Astrocyte (in vitro differentiated cells and primary cell): ENCODE measurements at regions not wholly inside any gene's neighbourhood (a gene's known extent, or its start where the extent isn't known, plus 50 kb on each side); places are given as distances from the start of the nearest gene placed in this dataset.

Experiments
- DNase-seq: peaks from one replicate; pipeline ENCODE4 v3.0.0-alpha.2; 2010; ENCODE audit warnings: low read depth
- FAIRE-seq: peaks from 2 replicates; lab custom pipeline; 2011; peaks lifted over from hg19 to GRCh38; lab: Jason Lieb, UNC
- H2AFZ ChIP-seq: 2 replicates; pipeline ENCODE4 v1.6.0; 2012; ENCODE audit warnings: low read depth, low read length, inconsistent platforms
- H3K27ac ChIP-seq: 2 replicates; pipeline ENCODE4 v1.5.1; 2011; ENCODE audit warnings: low read depth, low read length, inconsistent platforms
- H3K27me3 ChIP-seq: 2 replicates; pipeline ENCODE4 v1.6.0; 2011; ENCODE audit warnings: low read length, inconsistent platforms; ENCODE audit not compliant: insufficient read depth
- H3K36me3 ChIP-seq: 2 replicates; pipeline ENCODE4 v1.5.1; 2011; ENCODE audit warnings: low read length, inconsistent platforms; ENCODE audit not compliant: insufficient read depth
- H3K4me1 ChIP-seq: 2 replicates; pipeline ENCODE4 v1.5.1; 2011; ENCODE audit warnings: low read length, inconsistent platforms; ENCODE audit not compliant: insufficient read depth
- H3K4me2 ChIP-seq: 2 replicates; pipeline ENCODE4 v1.6.0; 2012; ENCODE audit warnings: low read length, inconsistent platforms
- H3K4me3 ChIP-seq: 2 replicates; pipeline ENCODE4 v1.5.1; 2011; ENCODE audit warnings: low read depth, mild to moderate bottlenecking, low read length, inconsistent platforms; ENCODE audit not compliant: insufficient read depth
- H3K79me2 ChIP-seq: 2 replicates; pipeline ENCODE4 v1.6.0; 2012; ENCODE audit warnings: mild to moderate bottlenecking, low read length, inconsistent platforms; ENCODE audit not compliant: insufficient read depth
- H3K9ac ChIP-seq: 2 replicates; pipeline ENCODE4 v1.6.0; 2012; ENCODE audit warnings: mild to moderate bottlenecking, low read length, inconsistent platforms
- H3K9me3 ChIP-seq: 2 replicates; pipeline ENCODE4 v1.5.1; 2012; ENCODE audit warnings: low read depth, mild to moderate bottlenecking, low read length, inconsistent platforms; ENCODE audit not compliant: insufficient read depth
- H4K20me1 ChIP-seq: 2 replicates; pipeline ENCODE4 v1.6.0; 2012; ENCODE audit warnings: low read length, inconsistent platforms; ENCODE audit not compliant: insufficient read depth
- H3K27ac Mint-ChIP-seq: one replicate; pipeline ENCODE4 v1.8.0; 2021; ENCODE audit warnings: mild to moderate bottlenecking, mixed read lengths; ENCODE audit not compliant: unreplicated experiment
- H3K27me3 Mint-ChIP-seq: one replicate; pipeline ENCODE4 v1.8.0; 2021; ENCODE audit warnings: low read depth, mixed read lengths; ENCODE audit not compliant: unreplicated experiment
- H3K36me3 Mint-ChIP-seq: one replicate; pipeline ENCODE4 v1.8.0; 2021; ENCODE audit warnings: low read depth, mixed read lengths; ENCODE audit not compliant: unreplicated experiment
- H3K4me1 Mint-ChIP-seq: one replicate; pipeline ENCODE4 v1.8.0; 2021; ENCODE audit warnings: low read depth, mixed read lengths; ENCODE audit not compliant: unreplicated experiment
- H3K4me3 Mint-ChIP-seq: one replicate; pipeline ENCODE4 v1.8.0; 2021; ENCODE audit warnings: mild to moderate bottlenecking, moderate library complexity, mixed read lengths; ENCODE audit not compliant: unreplicated experiment
- H3K9me3 Mint-ChIP-seq: one replicate; pipeline ENCODE4 v1.8.0; 2021; ENCODE audit warnings: mild to moderate bottlenecking, mixed read lengths; ENCODE audit not compliant: unreplicated experiment
- CTCF ChIP-seq: IDR thresholded peaks from 2 replicates; pipeline ENCODE4 v1.5.1; 2011; ENCODE audit warnings: low read depth, mild to moderate bottlenecking, inconsistent platforms, low read length, moderate library complexity; ENCODE audit not compliant: insufficient read depth
- EZH2 ChIP-seq: IDR thresholded peaks from 2 replicates; pipeline ENCODE4 v1.6.1; 2012; ENCODE audit warnings: mild to moderate bottlenecking, low read length, inconsistent platforms; ENCODE audit not compliant: insufficient read depth

GRCh38 chr4:41446981-41447725, 90.8 kb upstream of the LIMCH1 start:
- TF ChIP-seq EZH2 = no peak
- TF ChIP-seq CTCF = no peak
- Histone ChIP-seq H3K27ac (no peak overlapping the region), H4K20me1 (no peaks in the 10 kb centered on the region), H3K79me2 (no peaks in the 10 kb centered on the region), H3K36me3 (no peaks in the 10 kb centered on the region), H3K4me1 (no peaks in the 10 kb centered on the region), H2AFZ (no peak overlapping the region), H3K27me3 (no peaks in the 10 kb centered on the region), H3K9ac (no peak overlapping the region), H3K4me3 (no peak overlapping the region), H3K9me3 (no peaks in the 10 kb centered on the region), H3K4me2 (no peak overlapping the region)
- H3K4me3 Mint-ChIP-seq = no peak overlapping the region
- peaks cover 5% of the 10 kb centered on the region for H3K4me1 Mint-ChIP-seq
- FAIRE-seq = no peak
- no peak for DNase-seq
- no peak overlapping the region for H3K27ac Mint-ChIP-seq
- H3K27me3 Mint-ChIP-seq = no peaks in the 10 kb centered on the region
- H3K9me3 Mint-ChIP-seq = no peaks in the 10 kb centered on the region
- no peaks in the 10 kb centered on the region for H3K36me3 Mint-ChIP-seq

- Mint-ChIP-seq H3K9me3 (no peaks in the 10 kb centered on the region), H3K27me3 (peaks cover 4% of the 10 kb centered on the region), H3K36me3 (peaks cover 1% of the 10 kb centered on the region), H3K27ac (no peak overlapping the region), H3K4me3 (no peak overlapping the region), H3K4me1 (peaks cover 6% of the 10 kb centered on the region)
- Histone ChIP-seq H3K4me3 (no peak overlapping the region), H3K36me3 (no peaks in the 10 kb centered on the region), H2AFZ (no peak overlapping the region), H3K79me2 (no peaks in the 10 kb centered on the region), H3K4me2 (no peak overlapping the region), H3K4me1 (no peaks in the 10 kb centered on the region), H3K27me3 (no peaks in the 10 kb centered on the region), H3K9me3 (no peaks in the 10 kb centered on the region), H3K9ac (no peak overlapping the region), H4K20me1 (no peaks in the 10 kb centered on the region), H3K27ac (no peak overlapping the region)
- FAIRE-seq (no peak), DNase-seq (no peak)
- no peak for TF ChIP-seq EZH2
- no peak for TF ChIP-seq CTCF
Observed at GRCh38 chr4:41448934-41449333, 89.0 kb upstream of the LIMCH1 start.

GRCh38 chr4:41451961-41452360, 86.0 kb upstream of the LIMCH1 start:
- Histone ChIP-seq H3K27me3 (no peaks in the 10 kb centered on the region), H2AFZ (no peak overlapping the region), H3K4me2 (no peak overlapping the region), H3K9me3 (no peaks in the 10 kb centered on the region), H3K36me3 (no peaks in the 10 kb centered on the region), H3K4me1 (no peaks in the 10 kb centered on the region), H4K20me1 (no peaks in the 10 kb centered on the region), H3K4me3 (no peak overlapping the region), H3K9ac (no peak overlapping the region), H3K79me2 (no peaks in the 10 kb centered on the region), H3K27ac (no peak overlapping the region)
- no peak for DNase-seq
- TF ChIP-seq EZH2 = no peak
- no peak for TF ChIP-seq CTCF
- Mint-ChIP-seq H3K9me3 (no peaks in the 10 kb centered on the region), H3K4me1 (peaks cover 18% of the 10 kb centered on the region), H3K27ac (no peak overlapping the region), H3K4me3 (no peak overlapping the region), H3K27me3 (peaks cover 5% of the 10 kb centered on the region), H3K36me3 (peaks cover 1% of the 10 kb centered on the region)
- FAIRE-seq = no peak
